ENCODE measurements at regions not wholly inside any gene's neighbourhood (a gene's known extent, or its start where the extent isn't known, plus 50 kb on each side); places are given as distances from the start of the nearest gene placed in this dataset.

- TF ChIP-seq CHD7 (IDR thresholded peaks at IDR 0.05; ENCODE audit: insufficient replicate concordance, low read length) (no peak), JUN (IDR thresholded peaks at IDR 0.05; ENCODE audit: low read depth, low read length) (no peak), MAX (IDR thresholded peaks at IDR 0.05) (no peak), SP4 (IDR thresholded peaks at IDR 0.05; ENCODE audit: low read length) (no peak), POLR2A (IDR thresholded peaks at IDR 0.05; ENCODE audit: control extremely low read depth in 1 of 2, low read depth in 2 of 2, low read length in 2 of 2) (no peak), BCL11A (IDR thresholded peaks at IDR 0.05; ENCODE audit: low read depth in 2 of 2, low read length in 2 of 2) (no peak)
Observed at GRCh38 chr6:99819853-99820252, 174.2 kb downstream of the MCHR2 start (continued).

Data from H1 (cell line).